Calu3 (cell line): ENCODE measurements at regions not wholly inside any gene's neighbourhood (a gene's known extent, or its start where the extent isn't known, plus 50 kb on each side); places are given as distances from the start of the nearest gene placed in this dataset.

ENCODE experiments used
- BruUV-seq: library from RNA; stranded (reverse); fragments of 400-500 nt; replicated peaks from 2 replicates; lab custom pipeline; 2021; lab: Mats Ljungman, UMichigan
- CTCF ChIA-PET: fragments of 300-600 bp; sonication (Branson Sonifier 250); formaldehyde crosslinking; loops from one replicate; lab custom pipeline; 2022; ENCODE audit warnings: antibody characterized with exemption; lab: Charles Lee
- DNase-seq: peaks from one replicate; pipeline ENCODE4 v3.0.0; 2022
- H3K27ac Mint-ChIP-seq: one replicate; pipeline ENCODE4 v1.8.0; 2022; ENCODE audit warnings: mixed read lengths; ENCODE audit not compliant: unreplicated experiment
- H3K27me3 Mint-ChIP-seq: one replicate; pipeline ENCODE4 v1.8.0; 2022; ENCODE audit warnings: mixed read lengths; ENCODE audit not compliant: unreplicated experiment
- H3K36me3 Mint-ChIP-seq: one replicate; pipeline ENCODE4 v1.8.0; 2022; ENCODE audit warnings: mild to moderate bottlenecking, moderate library complexity, mixed read lengths; ENCODE audit not compliant: insufficient read depth, unreplicated experiment
- H3K4me1 Mint-ChIP-seq: one replicate; pipeline ENCODE4 v1.8.0; 2022; ENCODE audit warnings: mild to moderate bottlenecking, low read depth, mixed read lengths; ENCODE audit not compliant: unreplicated experiment
- H3K4me3 Mint-ChIP-seq: one replicate; pipeline ENCODE4 v1.8.0; 2022; ENCODE audit warnings: mild to moderate bottlenecking, low read depth, moderate library complexity, mixed read lengths; ENCODE audit not compliant: unreplicated experiment
- H3K9me3 Mint-ChIP-seq: one replicate; pipeline ENCODE4 v1.8.0; 2022; ENCODE audit warnings: low read depth, mixed read lengths; ENCODE audit not compliant: unreplicated experiment
- intact Hi-C: fragments of 100-400 bp; cut with micrococcal nuclease; formaldehyde crosslinking; loops from one replicate; pipeline ENCODE4 v1.10.0; 2022; ENCODE audit not compliant: unreplicated experiment
- TF ChIP-seq, protein P1 (sequence below): fragments of 200-600 bp; IDR thresholded peaks from one replicate; pipeline ENCODE4 v1.8.0; 2022; ENCODE audit warnings: antibody characterized with exemption; ENCODE audit not compliant: unreplicated experiment

DNA sequence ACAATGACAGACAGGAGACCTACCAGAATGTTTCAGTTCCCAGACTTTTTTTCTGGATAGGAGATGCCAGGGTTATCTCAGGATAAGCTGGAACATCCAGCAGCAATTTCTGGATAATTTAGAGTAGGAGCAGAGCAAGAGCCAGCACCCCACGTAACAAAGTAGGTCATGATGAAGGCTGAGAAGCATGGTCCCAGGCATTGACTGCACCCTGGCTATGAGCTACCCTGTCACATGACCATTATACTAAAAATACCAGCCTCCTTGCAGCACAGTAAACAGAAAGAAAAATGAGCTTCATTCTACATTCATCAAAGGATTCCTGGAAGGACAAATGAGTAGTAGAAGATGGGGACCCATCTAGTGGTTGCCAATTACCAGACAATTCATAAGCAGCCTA is 247.4 kb upstream of the AR start:
- no peak overlapping the region for H3K4me3 Mint-ChIP-seq
- CTCF ChIA-PET = no interaction called here
- intact Hi-C loops = no loop called here
- TF ChIP-seq, protein P1, sequence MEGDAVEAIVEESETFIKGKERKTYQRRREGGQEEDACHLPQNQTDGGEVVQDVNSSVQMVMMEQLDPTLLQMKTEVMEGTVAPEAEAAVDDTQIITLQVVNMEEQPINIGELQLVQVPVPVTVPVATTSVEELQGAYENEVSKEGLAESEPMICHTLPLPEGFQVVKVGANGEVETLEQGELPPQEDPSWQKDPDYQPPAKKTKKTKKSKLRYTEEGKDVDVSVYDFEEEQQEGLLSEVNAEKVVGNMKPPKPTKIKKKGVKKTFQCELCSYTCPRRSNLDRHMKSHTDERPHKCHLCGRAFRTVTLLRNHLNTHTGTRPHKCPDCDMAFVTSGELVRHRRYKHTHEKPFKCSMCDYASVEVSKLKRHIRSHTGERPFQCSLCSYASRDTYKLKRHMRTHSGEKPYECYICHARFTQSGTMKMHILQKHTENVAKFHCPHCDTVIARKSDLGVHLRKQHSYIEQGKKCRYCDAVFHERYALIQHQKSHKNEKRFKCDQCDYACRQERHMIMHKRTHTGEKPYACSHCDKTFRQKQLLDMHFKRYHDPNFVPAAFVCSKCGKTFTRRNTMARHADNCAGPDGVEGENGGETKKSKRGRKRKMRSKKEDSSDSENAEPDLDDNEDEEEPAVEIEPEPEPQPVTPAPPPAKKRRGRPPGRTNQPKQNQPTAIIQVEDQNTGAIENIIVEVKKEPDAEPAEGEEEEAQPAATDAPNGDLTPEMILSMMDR = no peak
- H3K27ac Mint-ChIP-seq = no peak overlapping the region
- BruUV-seq = no TSS peak
- no peaks in the 10 kb centered on the region for H3K4me1 Mint-ChIP-seq
- H3K27me3 Mint-ChIP-seq = no peaks in the 10 kb centered on the region
- DNase-seq = no peak
- peaks cover 3% of the 10 kb centered on the region for H3K9me3 Mint-ChIP-seq
- H3K36me3 Mint-ChIP-seq = no peaks in the 10 kb centered on the region

DNA sequence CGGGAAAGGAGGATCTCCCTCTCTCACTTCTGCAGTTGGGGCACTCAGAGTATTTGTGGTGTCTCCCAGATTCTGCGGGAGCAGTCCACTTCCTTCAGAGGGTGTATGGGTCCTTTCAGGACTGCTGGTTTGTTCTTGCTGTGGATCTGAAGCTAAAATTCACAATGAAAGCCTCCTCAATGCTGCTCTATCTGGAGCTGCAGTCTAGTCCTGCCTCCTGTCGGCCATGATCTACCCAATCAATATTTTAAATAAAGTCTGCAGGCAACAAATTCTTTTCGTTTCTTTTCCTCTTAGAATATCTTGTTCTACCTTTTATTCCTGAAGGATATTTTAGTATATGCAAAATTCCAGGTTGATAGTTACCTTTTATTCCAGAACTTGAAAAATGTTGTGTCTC is 226.1 kb upstream of the AR start:
- Mint-ChIP-seq H3K4me3 (no peak overlapping the region), H3K9me3 (peaks cover 12% of the 10 kb centered on the region), H3K4me1 (no peaks in the 10 kb centered on the region), H3K36me3 (no peaks in the 10 kb centered on the region), H3K27me3 (no peaks in the 10 kb centered on the region), H3K27ac (no peak overlapping the region)
- no peak for DNase-seq
- no TSS peak for BruUV-seq
- TF ChIP-seq, protein P1 = no peak
- CTCF ChIA-PET = no interaction called here
- intact Hi-C loops = no loop called here

DNA sequence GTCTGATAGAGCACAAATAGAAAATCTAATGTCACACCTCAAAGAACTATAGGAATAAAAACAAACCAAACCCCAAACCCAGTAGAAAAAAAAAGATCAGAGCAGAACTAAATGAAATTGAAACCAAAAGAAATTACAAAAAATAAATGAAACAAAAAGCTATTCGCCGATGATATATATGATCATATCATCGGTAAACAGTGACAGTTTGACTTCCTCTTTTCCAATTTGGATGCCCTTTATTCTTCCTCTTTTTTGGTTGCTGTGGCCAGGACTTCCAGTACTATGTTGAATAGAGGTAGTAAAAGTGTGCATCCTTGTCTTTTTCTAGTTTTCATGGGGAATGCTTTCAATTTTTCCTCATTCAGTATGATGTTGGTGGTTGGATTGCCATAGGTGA is 215.3 kb upstream of the AR start:
- CTCF ChIA-PET = no interaction called here
- no peak for DNase-seq
- Mint-ChIP-seq H3K36me3 (no peaks in the 10 kb centered on the region), H3K4me3 (no peak overlapping the region), H3K4me1 (no peaks in the 10 kb centered on the region), H3K27ac (no peak overlapping the region), H3K27me3 (no peaks in the 10 kb centered on the region), H3K9me3 (peaks cover 7% of the 10 kb centered on the region)
- intact Hi-C loops = no loop called here
- BruUV-seq = no TSS peak
- TF ChIP-seq, protein P1 = no peak

DNA sequence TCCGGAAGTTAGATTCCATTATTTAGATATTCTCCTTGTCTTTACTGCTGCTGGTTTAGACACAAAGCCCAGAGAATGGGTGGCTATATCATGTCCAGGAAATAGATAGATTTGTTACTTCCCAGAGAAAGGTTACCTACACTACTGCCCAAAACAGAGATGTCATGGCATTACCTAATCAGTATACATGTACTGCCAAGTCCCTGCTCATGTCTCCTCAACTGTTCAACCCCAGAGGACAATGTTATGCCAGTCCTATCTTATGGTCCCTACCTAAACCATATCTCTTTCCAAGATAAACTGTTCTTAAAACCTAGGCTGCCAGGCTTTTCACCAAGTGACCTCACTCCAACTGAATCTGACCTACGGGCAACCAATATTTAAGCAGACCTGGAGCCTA is 209.5 kb upstream of the AR start:
- H3K36me3 Mint-ChIP-seq = no peaks in the 10 kb centered on the region
- H3K27me3 Mint-ChIP-seq = no peaks in the 10 kb centered on the region
- DNase-seq = no peak
- BruUV-seq = no TSS peak
- H3K4me1 Mint-ChIP-seq = no peaks in the 10 kb centered on the region
- no peak overlapping the region for H3K27ac Mint-ChIP-seq
- intact Hi-C loops = no loop called here
- CTCF ChIA-PET = no interaction called here
- H3K4me3 Mint-ChIP-seq = no peak overlapping the region
- TF ChIP-seq, protein P1 = no peak
- H3K9me3 Mint-ChIP-seq = no peaks in the 10 kb centered on the region

DNA sequence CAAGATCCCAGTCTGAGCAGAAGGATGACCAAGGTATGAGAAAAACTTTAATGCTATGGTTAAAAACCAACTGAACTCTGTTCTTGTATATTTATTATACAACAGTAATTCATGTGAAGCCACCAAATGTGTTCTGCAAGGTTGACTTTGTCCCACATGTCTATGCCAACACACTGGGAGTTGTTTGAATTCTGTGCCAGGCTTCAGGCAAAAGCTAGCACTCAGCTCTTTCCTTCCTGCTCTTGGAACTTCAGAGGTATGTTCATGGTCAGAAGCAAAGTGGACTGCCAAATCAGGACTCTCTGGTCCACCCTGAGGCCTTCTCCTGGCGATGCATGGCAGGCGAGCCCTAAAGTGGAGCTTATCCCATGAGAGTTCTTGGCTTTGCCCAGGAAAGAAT is 205.6 kb upstream of the AR start:
- Mint-ChIP-seq H3K27ac (no peak overlapping the region), H3K9me3 (peaks cover 3% of the 10 kb centered on the region), H3K4me3 (no peak overlapping the region), H3K36me3 (no peaks in the 10 kb centered on the region), H3K27me3 (no peaks in the 10 kb centered on the region), H3K4me1 (no peaks in the 10 kb centered on the region)
- BruUV-seq = no TSS peak
- intact Hi-C loops = no loop called here
- TF ChIP-seq, protein P1 = no peak
- CTCF ChIA-PET = no interaction called here
- no peak for DNase-seq
